Osteoblast (primary cell): ENCODE measurements at regions not wholly inside any gene's neighbourhood (a gene's known extent, or its start where the extent isn't known, plus 50 kb on each side); places are given as distances from the start of the nearest gene placed in this dataset.

Source experiments
- DNase-seq: peaks from one replicate; pipeline ENCODE4 v3.0.0; 2011; ENCODE audit warnings: low spot score, mixed read lengths; ENCODE audit not compliant: insufficient read length; ENCODE audit errors: missing footprints
- H2AFZ ChIP-seq: 2 replicates; pipeline ENCODE4 v1.6.0; 2011; ENCODE audit warnings: mild to moderate bottlenecking, low read length
- H3K27ac ChIP-seq: 2 replicates; pipeline ENCODE4 v1.5.1; 2011; ENCODE audit warnings: mild to moderate bottlenecking, low read depth, low read length, moderate library complexity
- H3K27me3 ChIP-seq: 2 replicates; pipeline ENCODE4 v1.6.0; 2012; ENCODE audit warnings: mild to moderate bottlenecking, control low read depth, inconsistent platforms, low read length, moderate library complexity; ENCODE audit not compliant: insufficient read depth
- H3K36me3 ChIP-seq: 2 replicates; pipeline ENCODE4 v1.5.1; 2011; ENCODE audit warnings: mild to moderate bottlenecking, low read length, control low read depth, moderate library complexity; ENCODE audit not compliant: insufficient read depth
- H3K4me1 ChIP-seq: 2 replicates; pipeline ENCODE4 v1.5.1; 2011; ENCODE audit warnings: mild to moderate bottlenecking, low read length, control low read depth, moderate library complexity; ENCODE audit not compliant: insufficient read depth
- H3K4me2 ChIP-seq: 2 replicates; pipeline ENCODE4 v1.6.0; 2011; ENCODE audit warnings: mild to moderate bottlenecking, low read length; ENCODE audit not compliant: insufficient read depth
- H3K4me3 ChIP-seq: fragments of 200-600 bp; sonication (generic); 3 replicates; pipeline ENCODE4 v1.5.1; 2012; ENCODE audit warnings: mild to moderate bottlenecking, low read length, inconsistent platforms; ENCODE audit not compliant: insufficient read depth
- H3K79me2 ChIP-seq: 2 replicates; pipeline ENCODE4 v1.6.0; 2012; ENCODE audit warnings: mild to moderate bottlenecking, low read length, control low read depth, inconsistent platforms; ENCODE audit not compliant: insufficient read depth
- H3K9me3 ChIP-seq: 2 replicates; pipeline ENCODE4 v1.5.1; 2011; ENCODE audit warnings: low read depth, low read length, control low read depth
- H4K20me1 ChIP-seq: 2 replicates; pipeline ENCODE4 v1.6.0; 2012; ENCODE audit warnings: mild to moderate bottlenecking, low read length, control low read depth; ENCODE audit not compliant: insufficient read depth
- CTCF ChIP-seq: IDR thresholded peaks from 2 replicates; pipeline ENCODE4 v1.5.1; 2011; ENCODE audit warnings: mild to moderate bottlenecking, low read depth, low read length, moderate library complexity; ENCODE audit errors: extremely low read depth

- no peaks in the 10 kb centered on the region for H3K27me3 ChIP-seq
- H3K36me3 ChIP-seq: no peaks in the 10 kb centered on the region
- no peak overlapping the region for H3K27ac ChIP-seq
- H3K4me1 ChIP-seq: no peaks in the 10 kb centered on the region
- no peak overlapping the region for H2AFZ ChIP-seq
- TF ChIP-seq CTCF: no peak
- no peaks in the 10 kb centered on the region for H4K20me1 ChIP-seq
- no peaks in the 10 kb centered on the region for H3K79me2 ChIP-seq
- H3K4me3 ChIP-seq: no peak overlapping the region
- no peaks in the 10 kb centered on the region for H3K9me3 ChIP-seq
- H3K4me2 ChIP-seq: no peak overlapping the region
- no peak for DNase-seq
These were observed 167.7 kb downstream of the SIPA1L2 start for GRCh38 chr1:232462213-232462612.

- Histone ChIP-seq H3K4me1 (no peaks in the 10 kb centered on the region), H2AFZ (no peak overlapping the region), H4K20me1 (no peaks in the 10 kb centered on the region), H3K27ac (no peak overlapping the region), H3K36me3 (no peaks in the 10 kb centered on the region), H3K79me2 (no peaks in the 10 kb centered on the region), H3K9me3 (no peaks in the 10 kb centered on the region), H3K27me3 (no peaks in the 10 kb centered on the region), H3K4me2 (no peak overlapping the region), H3K4me3 (no peak overlapping the region)
- DNase-seq: no peak
- TF ChIP-seq CTCF: no peak
These were observed 170.1 kb downstream of the SIPA1L2 start for GRCh38 chr1:232459826-232460225.

- TF ChIP-seq CTCF: no peak
- no peak for DNase-seq
These were observed 170.8 kb downstream of the SIPA1L2 start for GRCh38 chr1:232459087-232459486.

GRCh38 chr1:232457595-232457994 lies 172.3 kb downstream of the SIPA1L2 start:
- Histone ChIP-seq H3K79me2 (no peaks in the 10 kb centered on the region), H3K27me3 (no peaks in the 10 kb centered on the region), H3K4me1 (no peaks in the 10 kb centered on the region), H3K4me2 (no peak overlapping the region), H3K36me3 (no peaks in the 10 kb centered on the region), H3K9me3 (no peaks in the 10 kb centered on the region), H3K4me3 (no peak overlapping the region), H2AFZ (no peak overlapping the region), H4K20me1 (no peaks in the 10 kb centered on the region), H3K27ac (no peak overlapping the region)
- TF ChIP-seq CTCF: no peak
- DNase-seq: no peak

More at GRCh38 chr1:232459087-232459486, 170.8 kb downstream of the SIPA1L2 start:
- Histone ChIP-seq H3K36me3 (no peaks in the 10 kb centered on the region), H2AFZ (no peak overlapping the region), H3K4me3 (no peak overlapping the region), H4K20me1 (no peaks in the 10 kb centered on the region), H3K4me2 (no peak overlapping the region), H3K4me1 (no peaks in the 10 kb centered on the region), H3K27me3 (no peaks in the 10 kb centered on the region), H3K79me2 (no peaks in the 10 kb centered on the region), H3K9me3 (no peaks in the 10 kb centered on the region), H3K27ac (no peak overlapping the region)
